Mesenchymal stem cell (in vitro differentiated cells and primary cell): ENCODE measurements at regions not wholly inside any gene's neighbourhood (a gene's known extent, or its start where the extent isn't known, plus 50 kb on each side); places are given as distances from the start of the nearest gene placed in this dataset.

Experiments
- DNase-seq: peaks from one replicate; pipeline ENCODE4 v3.0.0-alpha.2; 2013
- H2AFZ ChIP-seq: one replicate; pipeline ENCODE4 v1.6.1; 2013; ENCODE audit warnings: low read depth, mild to moderate bottlenecking, control low read depth, inconsistent platforms, low read length, moderate library complexity
- H2AK5ac ChIP-seq: 2 replicates; pipeline ENCODE4 v1.6.1; 2013; ENCODE audit warnings: low read length, moderate library complexity, mild to moderate bottlenecking, inconsistent platforms; ENCODE audit not compliant: severe bottlenecking
- H2BK120ac ChIP-seq: one replicate; pipeline ENCODE4 v1.6.1; 2013; ENCODE audit warnings: low read depth, mild to moderate bottlenecking, inconsistent platforms, low read length, moderate library complexity
- H2BK12ac ChIP-seq, 2 experiments: one replicate each; pipeline ENCODE4 v1.6.1; 2013; ENCODE audit warnings: inconsistent platforms in 2 of 2, low read length in 2 of 2, mild to moderate bottlenecking in 2 of 2, moderate library complexity in 2 of 2, control low read depth in 1 of 2
- H2BK15ac ChIP-seq: one replicate; pipeline ENCODE4 v1.6.1; 2013; ENCODE audit warnings: mild to moderate bottlenecking, low read depth, inconsistent platforms; ENCODE audit not compliant: poor library complexity, severe bottlenecking
- H2BK5ac ChIP-seq: 2 replicates; pipeline ENCODE4 v1.6.1; 2013; ENCODE audit warnings: low read depth, mild to moderate bottlenecking, low read length, control low read depth, inconsistent platforms; ENCODE audit not compliant: poor library complexity, severe bottlenecking
- H3K14ac ChIP-seq, 2 experiments: one replicate each; pipeline ENCODE4 v1.6.1; 2013; ENCODE audit warnings: inconsistent platforms in 2 of 2, low read length in 2 of 2, control low read depth in 1 of 2, mild to moderate bottlenecking in 1 of 2, moderate library complexity in 1 of 2
- H3K18ac ChIP-seq, 2 experiments: one replicate each; pipeline ENCODE4 v1.6.1; 2013; ENCODE audit warnings: inconsistent platforms in 2 of 2, low read length in 2 of 2, control low read depth in 1 of 2, low read depth in 1 of 2, mild to moderate bottlenecking in 1 of 2
- H3K23ac ChIP-seq, 2 experiments: one replicate each; pipeline ENCODE4 v1.6.1; 2013; ENCODE audit warnings: inconsistent platforms in 2 of 2, low read length in 2 of 2, mild to moderate bottlenecking in 2 of 2, moderate library complexity in 2 of 2, control low read depth in 1 of 2
- H3K27ac ChIP-seq: 2 replicates; pipeline ENCODE4 v1.5.1; 2013; ENCODE audit warnings: mild to moderate bottlenecking, moderate library complexity, low read length, control low read depth, inconsistent platforms; ENCODE audit not compliant: poor library complexity, severe bottlenecking
- H3K27me3 ChIP-seq, 2 experiments: 2 replicates each; pipeline versions ENCODE4 v1.6.1 to v1.7.0; 2013; ENCODE audit warnings: low read length in 2 of 2, mild to moderate bottlenecking in 2 of 2, moderate library complexity in 2 of 2, control low read depth in 1 of 2, inconsistent platforms in 1 of 2; ENCODE audit not compliant: control insufficient read depth in 1 of 2, insufficient read depth in 1 of 2
- H3K36me3 ChIP-seq, 2 experiments: 2 replicates each; pipeline versions ENCODE4 v1.6.1 to v1.7.0; 2013; ENCODE audit warnings: low read length in 2 of 2, control low read depth in 1 of 2, inconsistent platforms in 1 of 2, low read depth in 1 of 2, mild to moderate bottlenecking in 1 of 2; ENCODE audit not compliant: insufficient read depth in 2 of 2, control insufficient read depth in 1 of 2
- H3K4ac ChIP-seq, 2 experiments: one replicate each; pipeline ENCODE4 v1.6.1; 2013; ENCODE audit warnings: inconsistent platforms in 2 of 2, low read length in 2 of 2, mild to moderate bottlenecking in 2 of 2, moderate library complexity in 2 of 2, control low read depth in 1 of 2, low read depth in 1 of 2
- H3K4me1 ChIP-seq: 2 replicates; pipeline ENCODE4 v1.6.1; 2013; ENCODE audit warnings: low read depth, low read length, control low read depth; ENCODE audit not compliant: control insufficient read depth, insufficient read depth
- H3K4me2 ChIP-seq: 2 replicates; pipeline ENCODE4 v1.6.1; 2013; ENCODE audit warnings: low read length, mild to moderate bottlenecking, inconsistent platforms; ENCODE audit not compliant: poor library complexity, severe bottlenecking
- H3K4me3 ChIP-seq, 2 experiments: 2 replicates each; pipeline versions ENCODE4 v1.5.1 to v1.7.0; 2013; ENCODE audit warnings: low read length in 2 of 2, mild to moderate bottlenecking in 2 of 2, control low read depth in 1 of 2, low read depth in 1 of 2; ENCODE audit not compliant: insufficient read depth in 1 of 2
- H3K79me1 ChIP-seq: replicated peaks from 2 replicates; pipeline ENCODE4 v1.6.1; 2013; ENCODE audit warnings: mild to moderate bottlenecking, control low read depth, low read length, inconsistent platforms; ENCODE audit not compliant: poor library complexity, severe bottlenecking
- H3K9ac ChIP-seq: 2 replicates; pipeline ENCODE4 v1.7.0; 2013; ENCODE audit warnings: mild to moderate bottlenecking, low read length, moderate library complexity
- H3K9me3 ChIP-seq: 2 replicates; pipeline ENCODE4 v1.7.0; 2013; ENCODE audit warnings: mild to moderate bottlenecking, low read length; ENCODE audit not compliant: control insufficient read depth
- H4K8ac ChIP-seq: one replicate; pipeline ENCODE4 v1.6.1; 2013; ENCODE audit warnings: inconsistent platforms, mild to moderate bottlenecking, low read length, moderate library complexity
- H4K91ac ChIP-seq: one replicate; pipeline ENCODE4 v1.6.1; 2013; ENCODE audit warnings: mild to moderate bottlenecking, low read length, inconsistent platforms
- WGBS: methylation state at CpG from one replicate; pipeline ENCODE4 v1.1.7; 2013; ENCODE audit warnings: mixed read lengths; 5-methylcytosine and 5-hydroxymethylcytosine counted together

DNA sequence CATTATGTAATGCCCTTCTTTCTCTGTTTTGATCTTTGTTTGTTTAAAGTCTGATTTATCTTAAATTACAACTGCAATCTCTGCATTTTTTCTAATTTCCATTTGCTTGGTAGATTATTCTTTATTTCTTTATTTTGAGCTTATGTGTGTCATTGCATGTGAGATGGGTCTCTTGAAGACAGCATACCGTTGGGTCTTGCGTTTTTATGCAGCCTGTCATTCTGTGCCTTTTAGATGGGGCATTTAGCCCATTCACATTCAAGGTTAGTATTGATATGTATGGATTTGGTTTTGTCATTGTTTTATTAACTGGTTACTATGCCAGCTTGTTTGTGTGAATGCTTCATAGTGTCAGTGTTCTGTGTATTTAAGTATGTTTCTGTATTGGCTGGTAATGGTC lies 84.9 kb upstream of the HMGCLL1 start:
- no peaks in the 10 kb centered on the region for H3K4me1 ChIP-seq
- no peak overlapping the region for H3K4ac ChIP-seq
- H3K18ac ChIP-seq, result no peak overlapping the region
- no peak overlapping the region for H3K14ac ChIP-seq
- no peak overlapping the region for H2AFZ ChIP-seq
- WGBS, result 97% methylated on average over 2 of the region's 2 CpGs
- H3K36me3 ChIP-seq, result no peaks in the 10 kb centered on the region
- no peak overlapping the region for H2AK5ac ChIP-seq
- H2BK15ac ChIP-seq, result no peak overlapping the region
- H3K27ac ChIP-seq, result no peak overlapping the region
- no peak overlapping the region for H3K4me3 ChIP-seq
- H2BK12ac ChIP-seq, result no peak overlapping the region
- no peak overlapping the region for H3K9ac ChIP-seq
- H2BK120ac ChIP-seq, result no peak overlapping the region
- H3K23ac ChIP-seq, result no peak overlapping the region
- no peak overlapping the region for H4K91ac ChIP-seq
- no peak for DNase-seq
- H3K27me3 ChIP-seq, result no peaks in the 10 kb centered on the region
- H3K79me1 ChIP-seq, result no peaks in the 10 kb centered on the region
- H3K4me2 ChIP-seq, result no peak overlapping the region
- peaks cover 4% of the 10 kb centered on the region for H3K9me3 ChIP-seq
- H2BK5ac ChIP-seq, result no peak overlapping the region
- no peak overlapping the region for H4K8ac ChIP-seq

DNA sequence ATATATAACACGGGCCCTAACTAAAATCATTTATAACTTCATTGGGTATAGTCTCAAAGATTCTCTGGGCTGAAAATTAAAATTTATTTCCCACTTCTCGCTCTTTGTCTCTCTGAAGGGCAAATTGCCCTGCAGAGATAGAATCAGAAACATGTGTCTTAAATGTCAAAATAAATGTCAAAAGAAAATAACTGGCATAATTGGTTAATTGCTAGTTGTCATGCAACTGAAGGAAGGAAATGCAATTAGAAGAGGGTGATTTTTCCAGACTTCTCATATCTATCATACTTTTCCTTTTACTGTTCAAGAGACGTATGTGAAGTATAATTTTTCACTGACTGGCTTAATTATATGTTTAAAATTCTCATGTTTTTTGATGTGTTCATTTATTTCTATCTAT lies 80.3 kb upstream of the HMGCLL1 start:
- H3K36me3 ChIP-seq, result no peaks in the 10 kb centered on the region
- no peak overlapping the region for H3K4ac ChIP-seq
- DNase-seq, result no peak
- H3K9me3 ChIP-seq, result peaks cover 11% of the 10 kb centered on the region
- H3K27ac ChIP-seq, result no peak overlapping the region
- H2AK5ac ChIP-seq, result no peak overlapping the region
- no peak overlapping the region for H3K4me3 ChIP-seq
- no peaks in the 10 kb centered on the region for H3K4me1 ChIP-seq
- no peak overlapping the region for H2BK5ac ChIP-seq
- no peak overlapping the region for H3K14ac ChIP-seq
- H3K9ac ChIP-seq, result no peak overlapping the region
- no peak overlapping the region for H3K4me2 ChIP-seq
- 33% methylated on average over 1 of the region's 3 CpGs for WGBS
- H3K79me1 ChIP-seq, result no peaks in the 10 kb centered on the region
- no peak overlapping the region for H2AFZ ChIP-seq
- H3K23ac ChIP-seq, result no peak overlapping the region
- H4K91ac ChIP-seq, result no peak overlapping the region
- H2BK120ac ChIP-seq, result no peak overlapping the region
- no peak overlapping the region for H2BK12ac ChIP-seq
- H2BK15ac ChIP-seq, result no peak overlapping the region
- H4K8ac ChIP-seq, result no peak overlapping the region
- no peaks in the 10 kb centered on the region for H3K27me3 ChIP-seq
- no peak overlapping the region for H3K18ac ChIP-seq

DNA sequence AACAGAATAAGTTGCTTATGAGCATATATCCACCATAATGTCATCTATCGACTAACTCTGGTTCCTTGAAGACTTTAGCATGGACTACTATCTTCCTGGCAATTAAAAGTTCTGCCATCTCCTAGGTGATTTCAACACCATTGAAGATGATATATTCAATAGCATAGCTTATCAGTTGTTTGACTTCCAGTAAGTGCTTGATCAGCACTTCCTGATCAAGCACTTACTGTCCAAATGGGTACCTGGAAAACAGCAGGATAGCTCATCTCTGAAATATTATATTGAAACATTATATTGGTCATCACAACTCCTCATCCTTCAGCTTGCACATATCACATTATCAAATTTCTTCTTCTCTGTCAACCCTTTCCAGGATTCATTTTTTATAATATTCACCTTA lies 75.5 kb upstream of the HMGCLL1 start:
- Histone ChIP-seq H4K8ac (no peak overlapping the region), H3K36me3 (no peaks in the 10 kb centered on the region), H2BK15ac (no peak overlapping the region), H3K27ac (no peak overlapping the region), H2BK120ac (no peak overlapping the region), H2AK5ac (no peak overlapping the region), H3K14ac (no peak overlapping the region), H3K4me1 (no peaks in the 10 kb centered on the region), H3K4me2 (no peak overlapping the region), H3K4me3 (no peak overlapping the region), H3K4ac (no peak overlapping the region), H3K9ac (no peak overlapping the region), H2BK12ac (no peak overlapping the region), H3K23ac (no peak overlapping the region), H2BK5ac (no peak overlapping the region), H3K79me1 (no peaks in the 10 kb centered on the region), H2AFZ (no peak overlapping the region), H4K91ac (no peak overlapping the region), H3K27me3 (no peaks in the 10 kb centered on the region), H3K18ac (no peak overlapping the region), H3K9me3 (peaks cover 7% of the 10 kb centered on the region)
- no peak for DNase-seq
- WGBS, result 100% methylated on average over 1 of the region's 1 CpG

DNA sequence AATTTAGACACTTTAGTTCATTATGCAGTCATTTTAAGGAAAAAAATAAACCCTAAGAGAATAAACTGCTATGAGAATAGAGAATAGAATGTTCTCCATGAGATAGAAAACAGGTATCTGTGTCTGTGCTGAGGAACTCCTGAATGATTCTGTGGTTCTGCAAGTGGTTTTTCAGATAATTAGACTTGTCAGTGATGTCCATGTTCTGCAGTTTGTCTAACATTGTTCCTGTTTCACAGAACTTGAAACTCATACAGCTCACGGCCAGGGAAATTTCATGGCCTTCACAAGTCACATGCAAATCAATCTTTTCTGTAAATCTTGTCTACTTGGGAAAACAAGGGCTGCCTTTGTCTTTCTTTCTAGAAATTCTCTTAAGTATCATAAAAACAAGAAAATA lies 73.4 kb upstream of the HMGCLL1 start:
- Histone ChIP-seq H3K4me3 (no peak overlapping the region), H2AK5ac (no peak overlapping the region), H3K36me3 (no peaks in the 10 kb centered on the region), H3K9me3 (peaks cover 4% of the 10 kb centered on the region), H3K4ac (no peak overlapping the region), H3K18ac (no peak overlapping the region), H3K4me2 (no peak overlapping the region), H4K8ac (no peak overlapping the region), H3K14ac (no peak overlapping the region), H3K23ac (no peak overlapping the region), H3K9ac (no peak overlapping the region), H4K91ac (no peak overlapping the region), H2AFZ (no peak overlapping the region), H3K27ac (no peak overlapping the region), H2BK5ac (no peak overlapping the region), H3K79me1 (no peaks in the 10 kb centered on the region), H3K27me3 (no peaks in the 10 kb centered on the region), H2BK12ac (no peak overlapping the region), H2BK15ac (no peak overlapping the region), H3K4me1 (no peaks in the 10 kb centered on the region), H2BK120ac (no peak overlapping the region)
- 14% methylated on average over 1 of the region's 1 CpG for WGBS
- DNase-seq, result no peak
